Colonic mucosa (tissue), 4 donors: ENCODE measurements at regions not wholly inside any gene's neighbourhood (a gene's known extent, or its start where the extent isn't known, plus 50 kb on each side); places are given as distances from the start of the nearest gene placed in this dataset.

Experiments used
- DNase-seq: peaks from one replicate; pipeline ENCODE4 v3.0.0-alpha.2; 2020
- H3K27ac ChIP-seq: fragments of 200-600 bp; one replicate; pipeline ENCODE4 v1.8.0; 2021
- H3K27me3 ChIP-seq: fragments of 200-600 bp; one replicate; pipeline ENCODE4 v1.8.0; 2021
- H3K36me3 ChIP-seq: fragments of 200-600 bp; one replicate; pipeline ENCODE4 v1.8.0; 2021
- H3K4me1 ChIP-seq: fragments of 200-600 bp; one replicate; pipeline ENCODE4 v1.8.0; 2021; ENCODE audit warnings: mild to moderate bottlenecking
- H3K4me3 ChIP-seq: fragments of 200-600 bp; one replicate; pipeline ENCODE4 v1.8.0; 2021
- H3K9ac ChIP-seq, 2 donors: one replicate each; pipeline ENCODE4 v1.7.0; 2013; ENCODE audit warnings: control low read depth in 2 of 2, low read depth in 2 of 2, low read length in 2 of 2
- H3K9me3 ChIP-seq: fragments of 200-600 bp; one replicate; pipeline ENCODE4 v1.8.0; 2021
- intact Hi-C: fragments of 100-400 bp; cut with DNase I; formaldehyde crosslinking; loops from one replicate; pipeline ENCODE4 v1.14.1; 2022
- TF ChIP-seq, protein P1 (sequence below): fragments of 200-600 bp; IDR thresholded peaks from one replicate; pipeline ENCODE4 v1.8.0; 2022; ENCODE audit warnings: antibody characterized with exemption, mild to moderate bottlenecking
- donor health status: healthy.
- donor health status: DM: no; HTN: no; CAD: no.
- donor health status: DM: no; HTN: no; CAD: no.

- intact Hi-C loops: loop anchor here (10.0 kb wide), 1 partner anchor 497 kb away; no protein-coding TSS in a partner anchor
- Histone ChIP-seq H3K4me1 (no peaks in the 10 kb centered on the region), H3K9me3 (no peaks in the 10 kb centered on the region), H3K36me3 (no peaks in the 10 kb centered on the region), H3K27me3 (no peaks in the 10 kb centered on the region), H3K4me3 (no peak overlapping the region), H3K9ac (no peak overlapping the region), H3K27ac (no peak overlapping the region)
- TF ChIP-seq, protein P1, sequence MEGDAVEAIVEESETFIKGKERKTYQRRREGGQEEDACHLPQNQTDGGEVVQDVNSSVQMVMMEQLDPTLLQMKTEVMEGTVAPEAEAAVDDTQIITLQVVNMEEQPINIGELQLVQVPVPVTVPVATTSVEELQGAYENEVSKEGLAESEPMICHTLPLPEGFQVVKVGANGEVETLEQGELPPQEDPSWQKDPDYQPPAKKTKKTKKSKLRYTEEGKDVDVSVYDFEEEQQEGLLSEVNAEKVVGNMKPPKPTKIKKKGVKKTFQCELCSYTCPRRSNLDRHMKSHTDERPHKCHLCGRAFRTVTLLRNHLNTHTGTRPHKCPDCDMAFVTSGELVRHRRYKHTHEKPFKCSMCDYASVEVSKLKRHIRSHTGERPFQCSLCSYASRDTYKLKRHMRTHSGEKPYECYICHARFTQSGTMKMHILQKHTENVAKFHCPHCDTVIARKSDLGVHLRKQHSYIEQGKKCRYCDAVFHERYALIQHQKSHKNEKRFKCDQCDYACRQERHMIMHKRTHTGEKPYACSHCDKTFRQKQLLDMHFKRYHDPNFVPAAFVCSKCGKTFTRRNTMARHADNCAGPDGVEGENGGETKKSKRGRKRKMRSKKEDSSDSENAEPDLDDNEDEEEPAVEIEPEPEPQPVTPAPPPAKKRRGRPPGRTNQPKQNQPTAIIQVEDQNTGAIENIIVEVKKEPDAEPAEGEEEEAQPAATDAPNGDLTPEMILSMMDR: no peak
- DNase-seq: no peak
Measured at GRCh38 chr3:99522147-99522546, 116.2 kb upstream of the COL8A1 start.

GRCh38 chr3:99521551-99521950 is 116.8 kb upstream of the COL8A1 start:
- Histone ChIP-seq H3K9ac (no peak overlapping the region), H3K27me3 (no peaks in the 10 kb centered on the region), H3K9me3 (no peaks in the 10 kb centered on the region), H3K4me1 (no peaks in the 10 kb centered on the region), H3K27ac (no peak overlapping the region), H3K4me3 (no peak overlapping the region), H3K36me3 (no peaks in the 10 kb centered on the region)
- TF ChIP-seq, protein P1: no peak
- intact Hi-C loops: loop anchor here (10.0 kb wide), 1 partner anchor 497 kb away; no protein-coding TSS in a partner anchor
- no peak for DNase-seq

DNA sequence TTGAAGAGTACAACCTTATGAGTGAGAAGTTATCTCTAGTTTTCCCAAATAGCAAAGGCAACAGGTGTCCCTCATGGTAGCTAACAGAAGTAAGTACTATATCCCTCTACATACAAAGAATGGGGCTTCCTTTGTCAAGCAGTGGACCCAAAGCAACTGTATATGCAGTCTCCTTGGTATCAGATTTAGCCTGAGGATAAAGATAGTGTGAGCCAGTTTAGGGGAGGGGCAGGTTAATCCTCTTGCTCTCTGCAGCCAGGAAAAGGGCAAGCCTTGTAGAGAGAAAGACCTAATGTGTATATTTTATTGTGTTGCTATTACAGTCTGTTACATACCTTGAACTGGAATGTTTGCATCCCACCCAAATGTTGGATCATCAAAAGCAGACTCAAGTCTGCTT is 117.9 kb upstream of the COL8A1 start:
- H3K4me1 ChIP-seq: no peaks in the 10 kb centered on the region
- intact Hi-C loops: loop anchor here (10.0 kb wide), 1 partner anchor 496 kb away; no protein-coding TSS in a partner anchor
- no peaks in the 10 kb centered on the region for H3K36me3 ChIP-seq
- no peak overlapping the region for H3K27ac ChIP-seq
- H3K9ac ChIP-seq: no peak overlapping the region
- TF ChIP-seq, protein P1: no peak
- no peaks in the 10 kb centered on the region for H3K27me3 ChIP-seq
- no peak overlapping the region for H3K4me3 ChIP-seq
- H3K9me3 ChIP-seq: no peaks in the 10 kb centered on the region
- no peak for DNase-seq

DNA sequence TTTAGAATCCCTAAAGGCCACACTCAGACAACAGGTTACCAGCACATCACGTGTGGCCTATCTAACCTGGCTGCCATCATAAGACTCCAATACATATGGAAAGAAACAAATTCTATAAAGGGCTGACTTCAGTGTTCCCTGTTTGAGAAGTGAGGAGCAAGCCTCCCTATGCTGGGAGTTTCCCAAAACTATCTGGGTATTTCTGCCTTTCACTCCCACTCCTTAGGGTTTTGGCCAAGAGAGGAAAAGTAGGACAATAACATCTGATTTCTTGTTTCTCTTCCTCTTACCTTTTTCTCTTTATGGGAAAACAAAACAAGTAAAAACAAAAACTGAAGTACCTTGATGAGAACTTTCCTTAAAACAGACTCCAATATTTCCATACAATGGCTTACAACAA is 121.5 kb upstream of the COL8A1 start:
- Histone ChIP-seq H3K36me3 (no peaks in the 10 kb centered on the region), H3K27me3 (no peaks in the 10 kb centered on the region), H3K27ac (no peak overlapping the region), H3K4me1 (no peaks in the 10 kb centered on the region), H3K4me3 (no peak overlapping the region), H3K9me3 (no peaks in the 10 kb centered on the region), H3K9ac (no peak overlapping the region)
- intact Hi-C loops: no loop called here
- no peak for DNase-seq
- TF ChIP-seq, protein P1: no peak

GRCh38 chr3:99515891-99516290 is 122.5 kb upstream of the COL8A1 start:
- no peaks in the 10 kb centered on the region for H3K4me1 ChIP-seq
- TF ChIP-seq, protein P1: no peak
- no peak overlapping the region for H3K9ac ChIP-seq
- H3K27me3 ChIP-seq: no peaks in the 10 kb centered on the region
- no peaks in the 10 kb centered on the region for H3K36me3 ChIP-seq
- H3K27ac ChIP-seq: no peak overlapping the region
- no peaks in the 10 kb centered on the region for H3K9me3 ChIP-seq
- H3K4me3 ChIP-seq: no peak overlapping the region
- intact Hi-C loops: no loop called here
- no peak for DNase-seq
